Neural progenitor cell (in vitro differentiated cells): ENCODE measurements at regions not wholly inside any gene's neighbourhood (a gene's known extent, or its start where the extent isn't known, plus 50 kb on each side); places are given as distances from the start of the nearest gene placed in this dataset.

ENCODE experiments used
- DNase-seq: peaks from one replicate; pipeline ENCODE4 v3.0.0-alpha.2; 2016; ENCODE audit warnings: low spot score
- H2AFZ ChIP-seq: fragments of 200-600 bp; sonication (generic); replicated peaks from 2 replicates; pipeline ENCODE4 v1.6.1; 2016; ENCODE audit warnings: antibody characterized with exemption
- H3F3A ChIP-seq: fragments of 200-600 bp; sonication (generic); 2 replicates; pipeline ENCODE4 v1.6.1; 2016; ENCODE audit warnings: antibody characterized with exemption, low read depth
- H3K27ac ChIP-seq: fragments of 200-600 bp; sonication (generic); 2 replicates; pipeline ENCODE4 v1.5.1; 2016; ENCODE audit warnings: mild to moderate bottlenecking
- H3K27me3 ChIP-seq: fragments of 200-600 bp; sonication (generic); 2 replicates; pipeline ENCODE4 v1.6.1; 2016; ENCODE audit warnings: mild to moderate bottlenecking, moderate library complexity
- H3K36me3 ChIP-seq: fragments of 200-600 bp; sonication (generic); 2 replicates; pipeline ENCODE4 v1.5.1; 2016
- H3K4me1 ChIP-seq: fragments of 200-600 bp; sonication (generic); 2 replicates; pipeline ENCODE4 v1.6.1; 2016; ENCODE audit warnings: mixed run types
- H3K4me2 ChIP-seq: fragments of 200-600 bp; sonication (generic); 2 replicates; pipeline ENCODE4 v1.6.1; 2016
- H3K4me3 ChIP-seq: fragments of 200-600 bp; sonication (generic); 2 replicates; pipeline ENCODE4 v1.5.1; 2016
- H3K79me2 ChIP-seq: fragments of 200-600 bp; sonication (generic); 2 replicates; pipeline ENCODE4 v1.6.1; 2016; ENCODE audit warnings: low read depth
- H3K9ac ChIP-seq: fragments of 200-600 bp; sonication (generic); 2 replicates; pipeline ENCODE4 v1.6.1; 2016
- H3K9me3 ChIP-seq: fragments of 200-600 bp; sonication (generic); 2 replicates; pipeline ENCODE4 v1.5.1; 2016; ENCODE audit warnings: low read depth
- H4K20me1 ChIP-seq: fragments of 200-600 bp; sonication (generic); 2 replicates; pipeline ENCODE4 v1.6.1; 2016; ENCODE audit warnings: low read depth
- H3K27ac Mint-ChIP-seq: 3 replicates; pipeline ENCODE4 v1.8.0; 2021; ENCODE audit warnings: mixed read lengths
- H3K27me3 Mint-ChIP-seq: 2 replicates; pipeline ENCODE4 v1.8.0; 2022; ENCODE audit warnings: low read depth, mild to moderate bottlenecking, inconsistent platforms, moderate library complexity, mixed read lengths; ENCODE audit not compliant: insufficient read depth
- H3K36me3 Mint-ChIP-seq: 3 replicates; pipeline ENCODE4 v1.8.0; 2021; ENCODE audit warnings: mixed read lengths
- H3K4me1 Mint-ChIP-seq: 3 replicates; pipeline ENCODE4 v1.8.0; 2021; ENCODE audit warnings: mixed read lengths
- H3K4me3 Mint-ChIP-seq: 3 replicates; pipeline ENCODE4 v1.8.0; 2021; ENCODE audit warnings: mild to moderate bottlenecking, moderate library complexity, mixed read lengths
- H3K9me3 Mint-ChIP-seq: 3 replicates; pipeline ENCODE4 v1.8.0; 2020; ENCODE audit warnings: mixed read lengths
- CTCF ChIP-seq: fragments of 200-600 bp; sonication (generic); IDR thresholded peaks from 2 replicates; pipeline ENCODE4 v1.5.1; 2017; ENCODE audit warnings: antibody characterized with exemption, mild to moderate bottlenecking
- EZH2 ChIP-seq: fragments of 200-600 bp; sonication (generic); IDR thresholded peaks from 2 replicates; pipeline ENCODE4 v1.6.1; 2017; ENCODE audit warnings: antibody characterized with exemption, mild to moderate bottlenecking, moderate library complexity
- EZH2phosphoT487 ChIP-seq: fragments of 200-600 bp; sonication (generic); IDR thresholded peaks from 2 replicates; pipeline ENCODE4 v1.6.1; 2017; ENCODE audit warnings: antibody characterized with exemption

GRCh38 chr21:35699361-35699760, 361.0 kb downstream of the SETD4 start:
- H3K27ac ChIP-seq, result no peak overlapping the region
- H3K9me3 ChIP-seq, result no peaks in the 10 kb centered on the region
- no peaks in the 10 kb centered on the region for H3K36me3 ChIP-seq
- no peak overlapping the region for H3K9ac ChIP-seq
- Mint-ChIP-seq H3K36me3 (no peaks in the 10 kb centered on the region), H3K9me3 (no peaks in the 10 kb centered on the region), H3K4me3 (no peak overlapping the region), H3K27me3 (peaks cover 4% of the 10 kb centered on the region), H3K4me1 (no peaks in the 10 kb centered on the region), H3K27ac (no peak overlapping the region)
- DNase-seq, result no peak
- no peak overlapping the region for H3K4me2 ChIP-seq
- no peaks in the 10 kb centered on the region for H3K79me2 ChIP-seq
- no peaks in the 10 kb centered on the region for H3K4me1 ChIP-seq
- no peaks in the 10 kb centered on the region for H4K20me1 ChIP-seq
- H3F3A ChIP-seq, result no peaks in the 10 kb centered on the region
- no peak overlapping the region for H2AFZ ChIP-seq
- TF ChIP-seq EZH2phosphoT487, result no peak
- TF ChIP-seq CTCF, result no peak
- H3K27me3 ChIP-seq, result no peaks in the 10 kb centered on the region
- H3K4me3 ChIP-seq, result no peak overlapping the region

- peaks cover 2% of the 10 kb centered on the region for H3K27me3 Mint-ChIP-seq
- Histone ChIP-seq H4K20me1 (no peaks in the 10 kb centered on the region), H3K36me3 (no peaks in the 10 kb centered on the region), H2AFZ (no peak overlapping the region), H3K4me2 (no peak overlapping the region), H3K27me3 (no peaks in the 10 kb centered on the region), H3F3A (no peaks in the 10 kb centered on the region), H3K4me1 (no peaks in the 10 kb centered on the region), H3K9ac (no peak overlapping the region), H3K4me3 (no peak overlapping the region), H3K79me2 (no peaks in the 10 kb centered on the region), H3K27ac (no peak overlapping the region), H3K9me3 (no peaks in the 10 kb centered on the region)
- H3K27ac Mint-ChIP-seq, result no peak overlapping the region
- H3K36me3 Mint-ChIP-seq, result no peaks in the 10 kb centered on the region
- H3K4me1 Mint-ChIP-seq, result no peaks in the 10 kb centered on the region
- TF ChIP-seq CTCF, result no peak
- no peak for TF ChIP-seq EZH2phosphoT487
- no peak for TF ChIP-seq EZH2
- H3K4me3 Mint-ChIP-seq, result no peak overlapping the region
- no peaks in the 10 kb centered on the region for H3K9me3 Mint-ChIP-seq
- no peak for DNase-seq
These were observed 363.0 kb downstream of the SETD4 start for GRCh38 chr21:35697321-35697808.

GRCh38 chr21:35696644-35697043, 363.7 kb downstream of the SETD4 start:
- TF ChIP-seq EZH2, result no peak
- TF ChIP-seq EZH2phosphoT487, result no peak
- no peak for TF ChIP-seq CTCF
- H3K27ac Mint-ChIP-seq, result no peak overlapping the region
- no peaks in the 10 kb centered on the region for H3K4me1 ChIP-seq
- H3K36me3 ChIP-seq, result no peaks in the 10 kb centered on the region
- H3K4me3 ChIP-seq, result no peak overlapping the region
- DNase-seq, result no peak
- no peak overlapping the region for H3K4me3 Mint-ChIP-seq
- peaks cover 2% of the 10 kb centered on the region for H3K27me3 Mint-ChIP-seq
- H3K9me3 Mint-ChIP-seq, result no peaks in the 10 kb centered on the region
- no peaks in the 10 kb centered on the region for H3K4me1 Mint-ChIP-seq
- H3K9ac ChIP-seq, result no peak overlapping the region
- H3F3A ChIP-seq, result no peaks in the 10 kb centered on the region
- H2AFZ ChIP-seq, result no peak overlapping the region
- H4K20me1 ChIP-seq, result no peaks in the 10 kb centered on the region
- H3K9me3 ChIP-seq, result no peaks in the 10 kb centered on the region
- no peaks in the 10 kb centered on the region for H3K36me3 Mint-ChIP-seq
- H3K27me3 ChIP-seq, result no peaks in the 10 kb centered on the region
- no peaks in the 10 kb centered on the region for H3K79me2 ChIP-seq
- H3K27ac ChIP-seq, result no peak overlapping the region
- H3K4me2 ChIP-seq, result no peak overlapping the region
